ENCODE measurements at regions not wholly inside any gene's neighbourhood (a gene's known extent, or its start where the extent isn't known, plus 50 kb on each side); places are given as distances from the start of the nearest gene placed in this dataset.

GRCh38 chr3:22724420-22724819, 478.7 kb upstream of the UBE2E2 start:
- no peaks in the 10 kb centered on the region for H3K9me3 ChIP-seq (replicated peaks; ENCODE audit: control insufficient read depth, insufficient read depth, low read depth, low read length)
- no peaks in the 10 kb centered on the region for H4K20me1 ChIP-seq (replicated peaks; ENCODE audit: control insufficient read depth, insufficient read depth, low read length)
- DNase-seq (ENCODE audit: extremely low read depth in 1 of 4, low spot score in 3 of 4) (no peak), FAIRE-seq (no peak), ATAC-seq (no peak)
- ChIA-PET CTCF (ENCODE audit: low intra/inter-chr PET ratio) (no interaction called here), POLR2A (no interaction called here)
- H3K27me3 ChIP-seq (ENCODE audit: control insufficient read depth in 2 of 2, insufficient read depth in 2 of 2, low read length in 2 of 2) = no peaks in the 10 kb centered on the region
- H3K4me2 ChIP-seq (ENCODE audit: insufficient read depth, low read length) = no peak overlapping the region
- H3K4me1 ChIP-seq (replicated peaks in 1 of 2; ENCODE audit: control insufficient read depth in 2 of 2, insufficient read depth in 2 of 2, low read length in 2 of 2) = no peaks in the 10 kb centered on the region
- no peak overlapping the region for H3K27ac ChIP-seq (ENCODE audit: extremely low read depth, low read depth, low read length)
- no peaks in the 10 kb centered on the region for H3K79me2 ChIP-seq (ENCODE audit: control insufficient read depth, insufficient read depth, low read length)
- in situ Hi-C loops (cut with MboI) = no loop called here
- H2AFZ ChIP-seq (ENCODE audit: low read depth, low read length) = no peak overlapping the region
- no peaks in the 10 kb centered on the region for H3K9me1 ChIP-seq (ENCODE audit: control insufficient read depth, insufficient read depth, low read length)
- intact Hi-C loops (cut with micrococcal nuclease) = no loop called here
- no TSS peak for BruUV-seq (replicated peaks)
- H3K4me3 ChIP-seq = no peak overlapping the region
- H3K36me3 ChIP-seq (ENCODE audit: control insufficient read depth, insufficient read depth, low read length) = no peaks in the 10 kb centered on the region
- no peak overlapping the region for H3K9ac ChIP-seq (ENCODE audit: insufficient read depth in 1 of 2, low read depth in 2 of 2, low read length in 2 of 2)
- TF ChIP-seq YBX1 (IDR thresholded peaks at IDR 0.05) (no peak), FOXM1 (IDR thresholded peaks at IDR 0.05; ENCODE audit: low read depth) (no peak), FOXM1 (CRISPR knock-in tag; IDR thresholded peaks at IDR 0.05; ENCODE audit: low read depth) (no peak), CREB3 (tag; conservative IDR thresholded peaks at IDR 0.05; ENCODE audit: low read depth) (no peak), RBM22 (IDR thresholded peaks at IDR 0.05; ENCODE audit: low read depth, low read length, poor library complexity, severe bottlenecking) (no peak), ELF2 (CRISPR knock-in tag; IDR thresholded peaks at IDR 0.05) (no peak), CTCFL (IDR thresholded peaks at IDR 0.05; ENCODE audit: borderline replicate concordance, insufficient read depth, low read depth, low read length, poor library complexity, severe bottlenecking) (no peak), ATF3 (IDR thresholded peaks at IDR 0.05) (no peak), ATF3 (CRISPR knock-in tag; conservative IDR thresholded peaks at IDR 0.05) (no peak), CBFB (CRISPR knock-in tag; IDR thresholded peaks at IDR 0.05) (no peak), FUS (optimal IDR thresholded peaks at IDR 0.05; ENCODE audit: low read depth, low read length) (no peak), MTA2 (IDR thresholded peaks at IDR 0.05; ENCODE audit: low read depth) (no peak)
- TF ChIP-seq, protein P1, sequence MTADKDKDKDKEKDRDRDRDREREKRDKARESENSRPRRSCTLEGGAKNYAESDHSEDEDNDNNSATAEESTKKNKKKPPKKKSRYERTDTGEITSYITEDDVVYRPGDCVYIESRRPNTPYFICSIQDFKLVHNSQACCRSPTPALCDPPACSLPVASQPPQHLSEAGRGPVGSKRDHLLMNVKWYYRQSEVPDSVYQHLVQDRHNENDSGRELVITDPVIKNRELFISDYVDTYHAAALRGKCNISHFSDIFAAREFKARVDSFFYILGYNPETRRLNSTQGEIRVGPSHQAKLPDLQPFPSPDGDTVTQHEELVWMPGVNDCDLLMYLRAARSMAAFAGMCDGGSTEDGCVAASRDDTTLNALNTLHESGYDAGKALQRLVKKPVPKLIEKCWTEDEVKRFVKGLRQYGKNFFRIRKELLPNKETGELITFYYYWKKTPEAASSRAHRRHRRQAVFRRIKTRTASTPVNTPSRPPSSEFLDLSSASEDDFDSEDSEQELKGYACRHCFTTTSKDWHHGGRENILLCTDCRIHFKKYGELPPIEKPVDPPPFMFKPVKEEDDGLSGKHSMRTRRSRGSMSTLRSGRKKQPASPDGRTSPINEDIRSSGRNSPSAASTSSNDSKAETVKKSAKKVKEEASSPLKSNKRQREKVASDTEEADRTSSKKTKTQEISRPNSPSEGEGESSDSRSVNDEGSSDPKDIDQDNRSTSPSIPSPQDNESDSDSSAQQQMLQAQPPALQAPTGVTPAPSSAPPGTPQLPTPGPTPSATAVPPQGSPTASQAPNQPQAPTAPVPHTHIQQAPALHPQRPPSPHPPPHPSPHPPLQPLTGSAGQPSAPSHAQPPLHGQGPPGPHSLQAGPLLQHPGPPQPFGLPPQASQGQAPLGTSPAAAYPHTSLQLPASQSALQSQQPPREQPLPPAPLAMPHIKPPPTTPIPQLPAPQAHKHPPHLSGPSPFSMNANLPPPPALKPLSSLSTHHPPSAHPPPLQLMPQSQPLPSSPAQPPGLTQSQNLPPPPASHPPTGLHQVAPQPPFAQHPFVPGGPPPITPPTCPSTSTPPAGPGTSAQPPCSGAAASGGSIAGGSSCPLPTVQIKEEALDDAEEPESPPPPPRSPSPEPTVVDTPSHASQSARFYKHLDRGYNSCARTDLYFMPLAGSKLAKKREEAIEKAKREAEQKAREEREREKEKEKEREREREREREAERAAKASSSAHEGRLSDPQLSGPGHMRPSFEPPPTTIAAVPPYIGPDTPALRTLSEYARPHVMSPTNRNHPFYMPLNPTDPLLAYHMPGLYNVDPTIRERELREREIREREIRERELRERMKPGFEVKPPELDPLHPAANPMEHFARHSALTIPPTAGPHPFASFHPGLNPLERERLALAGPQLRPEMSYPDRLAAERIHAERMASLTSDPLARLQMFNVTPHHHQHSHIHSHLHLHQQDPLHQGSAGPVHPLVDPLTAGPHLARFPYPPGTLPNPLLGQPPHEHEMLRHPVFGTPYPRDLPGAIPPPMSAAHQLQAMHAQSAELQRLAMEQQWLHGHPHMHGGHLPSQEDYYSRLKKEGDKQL (CRISPR knock-in tag; IDR thresholded peaks at IDR 0.05; ENCODE audit: borderline replicate concordance) = no peak
- TF ChIP-seq, protein P2, sequence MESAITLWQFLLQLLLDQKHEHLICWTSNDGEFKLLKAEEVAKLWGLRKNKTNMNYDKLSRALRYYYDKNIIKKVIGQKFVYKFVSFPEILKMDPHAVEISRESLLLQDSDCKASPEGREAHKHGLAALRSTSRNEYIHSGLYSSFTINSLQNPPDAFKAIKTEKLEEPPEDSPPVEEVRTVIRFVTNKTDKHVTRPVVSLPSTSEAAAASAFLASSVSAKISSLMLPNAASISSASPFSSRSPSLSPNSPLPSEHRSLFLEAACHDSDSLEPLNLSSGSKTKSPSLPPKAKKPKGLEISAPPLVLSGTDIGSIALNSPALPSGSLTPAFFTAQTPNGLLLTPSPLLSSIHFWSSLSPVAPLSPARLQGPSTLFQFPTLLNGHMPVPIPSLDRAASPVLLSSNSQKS (CRISPR knock-in tag; IDR thresholded peaks at IDR 0.05) = no peak
